Cerebellar nuclear complex (tissue), 1 donor: ENCODE measurements at regions not wholly inside any gene's neighbourhood (a gene's known extent, or its start where the extent isn't known, plus 50 kb on each side); places are given as distances from the start of the nearest gene placed in this dataset.
"Not testable (repeated sequence)": the region's sequence is repeated elsewhere in the genome, so short reads cannot be mapped to it uniquely, and the experiment has no call there.

Source experiments
- DNase-seq, 2 experiments: peaks; one replicate each; lab custom pipeline; 2025; lab: John Stamatoyannopoulos, UW

DNA sequence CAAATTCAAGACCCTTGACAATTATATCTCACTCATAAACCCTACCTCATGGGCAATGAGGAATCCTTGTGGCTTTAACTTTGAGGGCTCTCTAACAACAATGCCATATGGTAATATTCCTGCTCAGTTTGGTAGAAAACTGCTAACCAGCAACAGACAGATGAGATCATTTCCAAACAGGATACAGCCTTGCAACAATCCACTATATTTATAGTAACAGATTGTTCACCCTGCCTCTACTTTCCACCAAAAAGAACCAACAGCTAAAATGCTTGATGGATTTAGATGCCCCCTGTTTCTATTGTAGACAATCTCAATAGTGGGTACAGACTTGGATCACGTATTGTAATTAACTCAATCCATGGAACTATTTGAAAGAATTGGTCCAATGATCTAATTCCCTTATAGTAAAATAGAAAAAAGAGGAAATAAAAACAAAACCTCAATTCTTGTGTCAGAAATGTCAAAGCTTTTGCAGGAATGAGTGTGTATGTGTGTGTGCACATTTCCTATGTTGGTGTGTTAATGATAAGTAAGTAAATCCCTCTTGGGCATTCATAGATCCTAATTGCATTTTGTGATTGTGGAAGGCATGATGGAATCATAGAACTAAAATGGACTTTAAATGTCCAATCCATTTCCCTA is 100.0 kb upstream of the EDEM3 start:
- peak; percentile 33 to 64 for DNase-seq

DNA sequence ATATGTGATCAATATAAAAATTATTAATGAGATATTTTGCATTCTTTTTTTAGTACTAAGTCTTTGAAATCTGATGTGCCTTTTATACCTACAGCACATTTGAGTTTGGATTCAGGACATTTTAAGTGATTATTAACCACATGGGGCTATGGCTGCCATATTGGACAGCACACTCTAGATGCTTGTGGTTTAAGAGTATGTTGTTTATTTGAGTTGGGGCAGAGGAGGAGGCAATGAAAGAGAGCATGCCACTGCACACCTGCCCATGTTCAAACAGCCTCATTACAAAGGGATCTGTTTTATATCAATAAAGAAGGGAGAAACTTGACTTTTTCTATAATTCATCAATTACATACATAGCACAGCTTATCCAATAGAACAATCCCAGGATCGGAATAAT is 99.4 kb upstream of the EDEM3 start:
- no peak for DNase-seq

DNA sequence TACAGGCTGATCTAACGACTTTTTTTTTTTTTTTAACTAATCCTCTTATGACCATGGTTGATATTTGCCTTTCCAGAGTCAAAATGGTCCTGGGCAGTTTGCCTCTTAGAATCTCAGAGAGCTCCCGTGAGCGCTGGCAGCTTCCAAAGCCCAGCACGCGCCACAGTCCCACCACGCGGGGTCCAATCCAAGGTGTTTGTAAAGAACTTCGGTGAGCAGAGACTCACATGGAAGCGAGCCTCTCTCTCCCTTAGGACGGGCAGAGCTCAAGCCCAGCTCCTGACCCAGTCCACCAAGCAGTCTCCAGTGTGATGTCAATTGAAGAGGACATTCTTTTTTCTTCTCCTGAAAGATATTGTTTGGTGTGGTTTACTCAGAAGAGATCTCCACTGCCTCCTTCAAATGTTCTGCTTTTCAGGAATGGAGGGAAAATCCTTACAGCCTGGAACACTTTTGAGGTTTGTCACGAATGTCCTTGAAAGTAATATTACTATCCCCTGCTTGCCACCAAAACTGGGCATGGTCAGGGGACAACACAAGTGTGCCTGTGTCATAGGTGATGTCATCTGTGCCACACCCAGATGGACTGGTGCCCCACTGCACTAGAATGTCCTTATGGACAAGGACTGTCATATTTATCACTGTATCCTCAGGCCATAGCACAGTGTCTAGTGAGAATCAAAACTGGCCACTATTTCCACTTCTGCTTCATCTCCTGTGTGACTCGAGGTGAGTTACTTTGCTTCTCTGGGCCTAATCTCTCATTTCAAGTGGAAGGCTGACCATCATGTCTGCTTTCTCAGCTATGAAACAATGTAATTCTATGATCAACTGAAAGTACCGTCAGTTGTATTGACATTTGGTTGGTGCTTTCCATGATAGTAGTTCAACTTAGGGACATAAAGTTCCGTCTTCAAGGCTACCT is 97.4 kb upstream of the EDEM3 start:
- no peak for DNase-seq

DNA sequence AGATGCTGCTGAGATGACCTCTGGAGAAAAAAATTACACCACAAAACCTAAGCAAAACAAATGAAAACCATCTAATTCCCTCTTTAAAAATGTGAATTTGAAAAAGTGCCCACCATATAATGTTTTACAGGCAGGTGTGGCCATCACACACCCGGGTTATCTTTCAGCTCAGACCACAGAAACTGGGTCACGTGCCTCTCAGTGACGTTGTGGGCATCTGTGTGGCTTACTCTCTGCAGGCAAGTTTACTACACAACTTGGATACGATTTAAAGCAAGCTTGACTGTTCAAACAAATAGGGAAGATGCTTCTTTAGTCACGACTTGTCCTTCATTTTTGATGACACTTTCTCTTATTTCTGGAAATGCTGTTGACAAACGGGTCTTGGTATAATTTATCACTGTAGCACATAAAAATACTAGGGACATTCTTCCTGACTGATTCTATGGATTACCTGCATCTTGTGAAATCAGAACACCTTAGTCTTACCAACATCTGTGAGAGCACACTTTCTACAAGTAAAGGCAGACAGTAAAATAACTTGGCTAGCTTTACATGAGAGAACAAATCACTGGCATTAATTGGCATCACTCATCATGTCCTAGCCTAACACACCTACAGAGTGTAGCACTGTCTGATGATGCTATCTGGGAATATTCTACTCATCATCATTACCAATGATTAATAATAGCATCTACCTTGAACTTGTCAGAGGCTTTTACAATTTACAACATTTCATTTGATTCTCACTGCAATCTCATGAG is 89.3 kb upstream of the EDEM3 start:
- no peak for DNase-seq

DNA sequence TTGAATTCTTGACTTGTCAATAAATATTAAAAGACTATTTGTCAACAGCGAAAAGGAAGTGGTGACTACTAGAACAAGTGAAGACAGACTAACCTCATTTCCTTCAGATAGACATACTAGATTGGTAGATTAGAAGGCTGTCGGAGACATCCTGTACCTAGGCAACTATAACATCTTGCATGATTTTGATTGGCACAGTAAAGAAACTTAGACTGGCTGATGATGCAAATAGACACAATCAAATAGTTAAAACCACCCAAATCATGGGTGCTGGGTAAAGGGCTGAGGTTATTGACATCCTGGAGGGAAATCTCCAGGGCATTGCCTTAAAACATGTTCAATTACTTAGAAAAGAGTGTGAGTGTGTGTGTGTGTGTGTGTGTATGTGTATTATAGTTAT is 85.9 kb upstream of the EDEM3 start:
- no peak for DNase-seq

DNA sequence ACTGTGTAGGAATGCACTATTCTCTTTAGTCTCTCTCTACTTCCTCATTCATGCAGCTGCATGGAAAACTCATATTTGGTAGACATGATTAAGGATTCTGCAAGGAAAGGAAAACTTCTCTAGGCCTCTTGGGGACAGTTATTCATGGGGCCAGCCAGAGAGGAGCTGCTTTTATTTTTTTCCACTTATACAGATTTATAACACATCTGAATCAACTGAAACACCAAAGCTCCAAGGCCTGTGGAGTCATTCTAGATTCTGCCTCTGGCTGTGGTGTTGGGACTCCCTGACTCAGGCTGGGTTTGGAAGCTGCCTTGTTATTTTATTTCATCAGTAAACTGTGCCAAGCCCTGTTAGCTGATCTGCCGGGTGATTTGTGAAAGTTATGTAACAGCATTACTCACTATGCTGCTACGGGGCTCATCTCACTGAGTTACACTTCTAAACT is 83.9 kb upstream of the EDEM3 start:
- no peak for DNase-seq

DNA sequence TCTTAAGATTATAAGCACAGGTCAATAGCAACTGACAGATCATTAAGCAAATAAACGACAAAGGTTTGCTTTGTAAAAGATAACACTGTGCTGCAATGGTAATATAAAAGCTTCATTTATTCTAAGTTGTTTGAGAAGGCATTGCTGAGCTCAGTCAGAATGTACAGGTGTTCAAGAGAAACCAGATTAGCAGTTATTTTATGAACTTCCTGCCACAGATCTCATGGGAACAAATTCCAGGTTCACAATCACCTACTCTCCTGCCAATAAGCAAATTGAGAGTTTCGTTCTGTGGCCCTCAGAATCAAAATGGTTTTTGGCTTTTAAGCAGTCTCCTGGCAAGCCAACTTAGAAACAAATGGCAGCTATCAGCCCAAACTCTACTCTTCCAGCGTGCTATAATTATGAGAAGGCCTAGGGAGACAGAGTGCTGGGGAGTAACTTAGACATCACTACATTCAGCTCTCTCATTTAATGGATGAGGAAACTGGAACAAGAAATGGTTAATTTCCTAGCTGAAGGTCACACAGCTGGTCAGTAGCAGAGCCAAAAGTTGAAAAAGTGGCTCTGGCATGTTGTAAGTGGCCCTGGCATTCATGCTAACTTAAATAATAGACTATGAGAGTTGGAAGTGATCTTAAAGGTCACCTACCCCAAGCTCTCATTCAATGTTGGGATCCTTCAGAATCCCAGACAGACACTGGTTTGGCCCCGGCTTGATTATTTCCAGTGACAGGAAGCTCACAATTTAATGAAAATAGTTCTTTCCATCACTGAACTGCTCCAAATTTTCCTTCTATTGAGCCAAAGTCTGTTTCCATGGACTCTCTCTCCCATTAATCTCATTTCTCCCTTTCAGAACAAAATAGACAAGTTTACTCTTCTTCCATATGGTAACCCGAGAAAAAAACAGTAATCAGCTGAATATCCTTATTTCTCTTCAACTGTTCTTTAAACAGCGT is 82.6 kb upstream of the EDEM3 start:
- no peak for DNase-seq

DNA sequence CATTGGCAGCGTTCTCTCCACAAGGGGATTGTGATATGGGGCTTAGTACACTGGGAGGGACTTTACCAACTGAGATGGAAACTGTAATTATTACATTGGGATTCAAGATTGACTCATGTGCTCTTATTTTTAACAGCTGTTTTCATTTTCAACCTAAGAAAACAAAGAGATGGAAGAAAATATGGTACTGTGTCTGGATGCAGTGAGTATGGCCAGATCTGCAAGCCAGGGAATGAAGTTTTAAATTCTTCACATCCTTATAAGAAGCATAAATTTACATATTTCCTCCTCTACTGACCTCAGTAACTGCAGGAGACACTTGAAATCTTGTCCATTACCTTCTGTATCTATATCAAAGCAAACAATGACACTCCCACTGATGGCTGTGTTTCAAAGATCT is 81.5 kb upstream of the EDEM3 start:
- no peak for DNase-seq

DNA sequence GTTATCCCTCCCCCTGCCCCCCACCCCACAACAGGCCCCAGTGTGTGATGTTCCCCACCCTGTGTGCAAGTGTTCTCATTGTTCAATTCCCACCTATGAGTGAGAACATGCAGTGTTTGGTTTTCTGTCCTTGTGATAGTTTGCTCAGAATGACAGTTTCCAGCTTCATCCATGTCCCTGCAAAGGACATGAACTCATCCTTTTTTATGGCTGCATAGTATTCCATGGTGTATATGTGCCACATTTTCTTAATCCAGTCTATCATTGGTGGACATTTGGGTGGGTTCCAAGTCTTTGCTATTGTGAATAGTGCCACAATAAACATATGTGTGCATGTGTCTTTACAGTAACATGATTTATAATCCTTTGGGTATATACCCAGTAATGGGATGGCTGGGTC is 79.3 kb upstream of the EDEM3 start:
- not testable (repeated sequence) for DNase-seq

DNA sequence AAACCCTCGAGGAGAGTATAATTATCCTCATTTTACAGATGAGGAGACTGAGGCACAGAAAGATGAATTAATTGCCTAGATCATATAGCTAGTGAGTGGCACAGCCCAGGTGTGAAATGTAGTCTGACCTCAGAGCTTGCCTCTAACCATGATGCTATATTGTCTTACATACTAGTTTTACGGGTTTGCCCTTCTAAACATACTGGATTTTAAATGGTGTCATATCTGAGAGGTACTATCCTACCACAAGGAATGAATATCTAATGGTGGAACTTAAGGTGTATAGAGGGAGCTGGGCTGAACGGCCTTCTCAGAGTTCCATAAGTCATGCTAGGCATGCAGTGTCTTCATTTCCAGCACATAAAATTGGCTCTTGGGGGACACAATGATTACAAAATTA is 77.9 kb upstream of the EDEM3 start:
- no peak for DNase-seq

DNA sequence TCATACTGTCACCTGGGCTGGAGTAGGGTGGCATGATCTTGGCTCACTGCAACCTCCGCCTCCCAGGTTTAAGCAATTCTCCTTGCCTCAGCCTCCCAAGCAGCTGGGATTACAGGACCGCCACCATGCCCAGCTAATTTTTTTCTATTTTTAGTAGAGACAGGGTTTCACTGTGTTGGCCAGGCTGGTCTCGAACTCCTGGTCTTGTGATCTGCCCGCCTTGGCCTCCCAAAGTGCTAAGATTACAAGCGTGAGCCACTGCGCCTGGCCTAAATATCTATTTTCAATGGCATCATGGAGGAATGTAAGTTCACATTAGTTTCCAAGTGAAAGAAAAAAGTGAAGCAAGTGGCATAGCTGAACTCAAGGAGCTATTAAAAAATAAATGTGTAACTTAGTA is 74.8 kb upstream of the EDEM3 start:
- not testable (repeated sequence) for DNase-seq

DNA sequence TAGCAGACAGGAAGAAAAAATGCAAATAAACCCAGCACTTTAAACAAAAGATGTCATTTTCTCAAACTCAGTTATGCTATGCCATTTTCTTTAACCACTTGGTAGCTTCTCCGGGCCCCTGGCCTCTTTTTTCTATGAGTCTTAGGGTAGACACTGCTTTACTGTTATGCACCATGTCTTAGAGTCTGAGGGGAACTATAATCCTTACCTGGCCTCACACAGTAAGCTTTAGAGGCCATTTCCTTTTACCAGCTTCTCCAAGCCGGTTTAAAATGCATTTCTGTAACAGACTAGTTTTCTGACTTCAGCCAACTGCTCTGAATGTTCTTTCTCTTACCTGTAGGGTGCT is 73.7 kb upstream of the EDEM3 start:
- DNase-seq = no peak

DNA sequence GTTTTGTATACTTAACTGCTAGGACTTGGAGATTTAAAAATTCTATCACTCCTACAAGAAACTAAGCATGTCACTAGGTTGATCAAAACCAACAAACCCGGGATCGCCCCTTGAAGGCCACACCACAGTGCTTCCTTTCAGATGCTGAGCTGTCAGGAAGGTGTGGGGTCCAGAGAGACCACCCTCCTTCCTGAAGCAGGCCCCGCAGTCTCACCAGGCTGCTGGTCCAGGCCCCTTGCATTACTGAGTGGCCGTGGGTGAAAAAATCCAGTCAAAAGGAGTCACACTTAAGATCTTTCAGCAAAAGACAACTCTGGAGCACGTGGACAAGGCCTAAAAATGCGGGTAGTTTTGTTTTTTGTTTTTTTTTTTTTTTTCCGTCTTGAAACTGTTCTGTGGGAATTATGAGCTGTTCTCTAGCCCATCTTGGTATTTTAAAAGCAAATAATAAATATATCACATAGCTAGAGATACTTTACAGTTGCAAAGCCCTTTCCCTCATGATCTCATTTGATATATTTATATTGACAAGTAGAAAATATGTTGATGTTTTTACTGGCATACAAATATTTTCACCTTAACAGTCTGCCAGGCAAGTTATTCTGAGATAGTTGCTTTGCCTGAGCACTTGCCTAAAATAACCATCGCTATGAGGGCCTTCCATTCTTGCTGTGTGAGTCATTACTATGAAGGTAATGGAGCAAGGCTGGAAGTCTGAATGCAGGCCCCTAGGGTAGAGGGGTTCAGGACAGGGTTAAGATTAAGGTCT is 73.1 kb upstream of the EDEM3 start:
- no peak for DNase-seq

DNA sequence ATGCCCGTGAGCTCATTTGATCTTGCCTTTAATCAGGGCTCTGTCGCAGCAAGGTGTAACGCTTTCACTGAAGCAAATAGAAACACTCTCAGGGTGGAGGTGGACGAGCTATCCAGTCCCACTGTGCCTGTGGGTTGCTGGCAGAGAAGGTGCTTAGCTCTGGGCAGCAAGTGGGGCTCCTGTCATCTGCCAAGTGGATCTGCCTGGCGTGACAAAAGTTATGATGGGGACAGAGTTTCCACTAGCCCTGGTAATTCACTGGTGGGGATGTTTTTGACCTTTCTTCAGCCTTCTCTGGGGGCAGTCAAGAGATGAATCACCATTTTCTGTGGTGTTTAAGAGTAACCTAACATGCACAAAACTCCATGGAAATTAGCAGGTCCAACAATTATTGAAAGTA is 71.3 kb upstream of the EDEM3 start:
- DNase-seq = no peak

DNA sequence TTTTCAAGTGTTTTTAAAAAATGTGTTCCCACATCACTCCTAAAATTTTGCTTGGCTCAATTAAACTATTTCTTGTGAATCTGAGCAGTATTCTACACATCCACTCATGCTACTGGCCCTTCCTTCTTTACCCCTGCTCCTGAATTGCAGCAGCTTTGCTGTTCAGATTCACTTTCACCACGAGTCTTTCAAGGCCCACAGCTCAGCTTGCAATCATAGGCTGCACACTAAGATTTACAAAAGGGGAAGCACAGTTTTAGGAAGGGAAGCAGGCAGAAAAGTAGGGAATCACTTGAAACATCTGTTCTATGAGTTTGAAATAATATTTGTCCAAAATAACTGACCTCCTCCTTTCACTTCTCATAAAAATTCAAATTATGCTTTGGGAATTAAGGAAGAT is 70.9 kb upstream of the EDEM3 start:
- DNase-seq = no peak

DNA sequence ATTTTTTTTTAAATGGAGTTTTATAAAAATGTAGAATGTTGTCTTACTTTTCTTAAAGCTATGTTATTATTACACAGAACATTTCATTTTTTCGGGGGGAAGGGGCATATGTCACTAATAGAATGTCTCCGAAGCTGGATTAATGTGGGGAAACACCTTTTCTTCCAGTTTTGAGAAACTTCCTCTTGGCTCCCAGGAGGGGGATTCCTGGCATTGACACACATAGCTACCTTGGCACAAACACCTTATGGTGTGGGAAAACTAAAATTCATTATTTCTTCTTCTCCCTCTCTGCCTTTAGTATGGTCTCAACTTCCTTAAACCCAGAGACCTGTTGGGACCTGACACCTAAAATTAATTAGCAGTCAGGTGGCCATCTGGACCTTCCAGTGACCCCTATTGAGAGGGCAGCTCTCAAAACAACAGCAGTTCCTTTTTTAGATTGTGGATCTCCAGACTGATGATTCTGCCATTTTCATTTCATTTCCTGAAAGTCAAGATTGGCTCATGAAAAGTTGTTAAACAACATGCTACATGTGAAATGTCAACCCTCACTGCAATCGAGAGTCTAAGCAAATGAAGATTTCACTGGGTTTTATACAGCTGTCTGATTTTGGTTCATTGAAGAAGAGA is 70.1 kb upstream of the EDEM3 start:
- DNase-seq = no peak

DNA sequence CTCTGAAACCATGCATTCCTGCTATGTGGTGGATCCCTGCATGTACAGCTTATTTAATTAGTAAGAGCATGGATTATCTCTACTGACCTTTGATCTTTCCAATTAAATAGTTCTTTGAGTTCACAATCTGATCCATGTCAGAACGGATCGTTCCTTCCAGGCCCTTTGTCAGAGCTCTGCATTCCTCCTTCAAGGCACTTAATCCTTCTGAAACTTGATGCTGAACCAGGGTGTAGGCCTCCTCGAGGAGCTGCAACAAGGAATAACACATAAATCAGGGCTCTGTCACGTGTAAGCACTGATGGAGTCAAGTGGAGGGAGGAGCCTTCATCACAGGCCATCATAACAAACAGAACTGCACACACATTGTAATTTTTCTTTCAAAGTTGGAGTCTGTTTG is 68.4 kb upstream of the EDEM3 start:
- no peak for DNase-seq

DNA sequence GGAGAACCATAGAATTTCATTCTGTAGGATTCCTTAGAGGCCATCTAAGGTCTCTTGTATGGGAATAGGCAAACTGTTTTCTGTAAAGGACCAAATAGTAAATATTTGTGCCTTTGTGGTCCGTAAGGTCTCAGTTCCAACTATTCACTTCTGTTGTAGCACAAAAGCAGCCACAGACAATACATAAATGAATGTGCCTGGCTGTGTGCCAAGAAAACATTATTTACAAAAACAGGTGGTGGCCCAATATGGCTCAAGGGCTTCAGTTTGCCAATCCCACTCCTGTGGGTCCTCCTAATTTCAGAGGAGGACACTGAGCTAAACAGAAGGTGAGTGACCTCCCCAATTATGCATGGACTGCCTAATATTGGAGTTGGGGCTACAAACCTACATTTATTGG is 67.6 kb upstream of the EDEM3 start:
- no peak for DNase-seq

DNA sequence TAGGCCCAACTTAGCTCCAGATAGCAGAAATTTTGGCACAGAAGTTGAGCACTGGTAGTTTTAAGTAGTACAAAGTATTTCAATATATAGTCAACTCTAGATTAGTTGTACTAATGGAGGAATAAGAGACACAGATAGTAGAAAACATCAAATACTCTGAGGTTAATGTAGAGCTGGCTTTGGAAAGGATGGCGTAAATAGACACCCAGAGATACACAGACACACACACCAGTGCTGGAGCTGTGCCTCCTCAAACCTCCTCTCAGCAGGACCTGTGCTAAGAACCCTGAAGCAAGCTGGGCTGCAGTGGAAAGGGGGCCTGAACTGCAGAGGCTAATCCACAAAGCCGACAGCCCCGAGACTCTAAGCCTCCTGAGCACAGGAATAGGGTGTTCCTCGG is 67.0 kb upstream of the EDEM3 start:
- DNase-seq = no peak

DNA sequence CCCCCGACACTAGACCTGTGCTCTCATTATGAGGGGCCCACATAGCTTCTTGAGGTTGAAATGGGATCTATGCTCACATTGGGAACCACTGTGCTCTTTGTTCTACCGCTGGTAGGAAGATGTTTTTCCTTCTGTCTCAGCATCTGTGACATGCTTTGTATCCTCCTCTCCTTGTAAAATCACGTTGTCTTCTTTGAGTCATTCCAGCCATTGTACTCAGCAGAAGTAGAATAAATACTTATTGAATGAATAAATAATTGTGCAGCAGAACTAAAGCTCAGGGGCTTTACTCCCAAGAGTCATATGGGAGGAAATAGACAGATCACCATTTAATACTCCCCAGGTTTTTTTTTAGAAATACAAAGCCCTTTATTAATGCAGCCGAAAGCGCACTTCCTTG is 66.3 kb upstream of the EDEM3 start:
- no peak for DNase-seq
